Adipocyte (in vitro differentiated cells): ENCODE measurements at regions not wholly inside any gene's neighbourhood (a gene's known extent, or its start where the extent isn't known, plus 50 kb on each side); places are given as distances from the start of the nearest gene placed in this dataset.
A peak's percentile ranks its signal among the peaks of the same experiment; 100 is the strongest.

ENCODE experiments used
- DNase-seq: peaks from one replicate; pipeline ENCODE4 v3.0.0-alpha.2; 2015; ENCODE audit warnings: low read depth
- H3K27me3 ChIP-seq: replicated peaks from 2 replicates; pipeline ENCODE4 v1.7.0; 2013; ENCODE audit warnings: mild to moderate bottlenecking, low read length, moderate library complexity; ENCODE audit not compliant: control insufficient read depth, insufficient read depth
- H3K36me3 ChIP-seq: 2 replicates; pipeline ENCODE4 v1.7.0; 2013; ENCODE audit warnings: low read length, mild to moderate bottlenecking, moderate library complexity; ENCODE audit not compliant: control insufficient read depth, insufficient read depth, severe bottlenecking
- H3K4me1 ChIP-seq: 2 replicates; pipeline ENCODE4 v1.7.0; 2013; ENCODE audit warnings: mild to moderate bottlenecking, low read length, moderate library complexity; ENCODE audit not compliant: control insufficient read depth, insufficient read depth
- H3K4me3 ChIP-seq: 2 replicates; pipeline ENCODE4 v1.7.0; 2013; ENCODE audit warnings: mild to moderate bottlenecking, low read length, moderate library complexity
- H3K9ac ChIP-seq: 2 replicates; pipeline ENCODE4 v1.7.0; 2013; ENCODE audit warnings: mild to moderate bottlenecking, low read length, moderate library complexity
- H3K9me3 ChIP-seq: 2 replicates; pipeline ENCODE4 v1.7.0; 2013; ENCODE audit warnings: mild to moderate bottlenecking, low read length, moderate library complexity; ENCODE audit not compliant: control insufficient read depth

- Histone ChIP-seq H3K9ac (no peak overlapping the region), H3K4me3 (no peak overlapping the region), H3K4me1 (peaks cover 8% of the 10 kb centered on the region), H3K27me3 (no peaks in the 10 kb centered on the region), H3K36me3 (peaks cover 1% of the 10 kb centered on the region), H3K9me3 (no peaks in the 10 kb centered on the region)
- no peak for DNase-seq
These were observed 183.2 kb downstream of the CYB561 start for GRCh38 chr17:63262751-63263476.

- no peaks in the 10 kb centered on the region for H3K27me3 ChIP-seq
- no peak overlapping the region for H3K4me3 ChIP-seq
- H3K4me1 ChIP-seq: peaks cover 8% of the 10 kb centered on the region
- H3K36me3 ChIP-seq: peaks cover 11% of the 10 kb centered on the region
- H3K9ac ChIP-seq: no peak overlapping the region
- no peak for DNase-seq
- H3K9me3 ChIP-seq: no peaks in the 10 kb centered on the region
These were observed 180.6 kb downstream of the CYB561 start for GRCh38 chr17:63265526-63265925.

GRCh38 chr17:63267846-63268245 is 178.3 kb downstream of the CYB561 start:
- Histone ChIP-seq H3K4me3 (no peak overlapping the region), H3K9me3 (peaks cover 3% of the 10 kb centered on the region), H3K36me3 (peaks cover 11% of the 10 kb centered on the region), H3K4me1 (peaks cover 13% of the 10 kb centered on the region), H3K27me3 (no peaks in the 10 kb centered on the region), H3K9ac (no peak overlapping the region)
- peak; percentile 36 for DNase-seq

DNA sequence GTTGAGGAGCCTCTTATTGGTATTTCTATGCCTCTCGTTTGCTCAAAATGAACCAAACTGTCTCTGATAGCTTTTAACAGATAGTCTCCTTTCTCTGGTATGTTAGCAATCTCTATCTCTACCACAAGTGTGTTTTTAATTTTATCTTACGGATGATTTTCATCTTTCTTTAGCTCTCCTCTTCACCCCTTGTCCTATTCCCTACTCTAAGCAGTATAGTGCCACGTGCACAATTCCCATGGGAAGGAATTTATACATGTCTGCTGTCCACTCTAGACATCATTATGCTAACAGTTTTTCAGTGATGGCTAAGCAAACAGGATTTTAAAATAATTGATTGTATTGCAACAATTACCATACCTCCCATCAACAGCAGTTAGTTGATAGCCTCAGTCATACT is 177.3 kb downstream of the CYB561 start:
- Histone ChIP-seq H3K4me1 (peaks cover 19% of the 10 kb centered on the region), H3K9ac (no peak overlapping the region), H3K4me3 (no peak overlapping the region), H3K36me3 (peaks cover 11% of the 10 kb centered on the region), H3K9me3 (peaks cover 3% of the 10 kb centered on the region), H3K27me3 (no peaks in the 10 kb centered on the region)
- DNase-seq: no peak

DNA sequence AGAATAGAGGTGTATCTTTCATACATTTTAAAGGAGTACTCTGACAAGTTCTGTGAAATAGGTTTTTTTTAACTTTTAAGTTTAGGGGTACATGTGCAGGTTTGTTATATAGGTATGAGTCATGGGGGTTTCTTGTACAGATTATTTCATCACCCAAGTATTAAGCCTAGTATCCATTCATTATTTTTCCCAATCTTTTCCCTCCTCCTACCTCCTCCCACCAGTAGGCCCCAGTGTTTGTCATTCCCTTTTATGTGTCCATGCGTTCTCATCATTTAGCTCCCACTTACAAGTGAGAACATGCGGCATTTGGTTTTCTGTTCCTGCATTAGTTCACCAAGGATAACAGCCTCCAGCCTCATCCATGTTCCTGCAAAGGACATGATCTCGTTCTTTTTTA is 175.5 kb downstream of the CYB561 start:
- peaks cover 32% of the 10 kb centered on the region for H3K4me1 ChIP-seq
- H3K9me3 ChIP-seq: peaks cover 3% of the 10 kb centered on the region
- no peak overlapping the region for H3K4me3 ChIP-seq
- no peak overlapping the region for H3K9ac ChIP-seq
- DNase-seq: no peak
- H3K27me3 ChIP-seq: no peaks in the 10 kb centered on the region
- peaks cover 11% of the 10 kb centered on the region for H3K36me3 ChIP-seq

GRCh38 chr17:63274146-63274545 is 172.0 kb downstream of the CYB561 start:
- Histone ChIP-seq H3K4me1 (peaks cover 64% of the 10 kb centered on the region), H3K9me3 (peaks cover 3% of the 10 kb centered on the region), H3K36me3 (no peaks in the 10 kb centered on the region), H3K27me3 (no peaks in the 10 kb centered on the region), H3K9ac (peak overlapping the region; percentile 20), H3K4me3 (peak overlapping the region; percentile 47)
- DNase-seq: no peak

DNA sequence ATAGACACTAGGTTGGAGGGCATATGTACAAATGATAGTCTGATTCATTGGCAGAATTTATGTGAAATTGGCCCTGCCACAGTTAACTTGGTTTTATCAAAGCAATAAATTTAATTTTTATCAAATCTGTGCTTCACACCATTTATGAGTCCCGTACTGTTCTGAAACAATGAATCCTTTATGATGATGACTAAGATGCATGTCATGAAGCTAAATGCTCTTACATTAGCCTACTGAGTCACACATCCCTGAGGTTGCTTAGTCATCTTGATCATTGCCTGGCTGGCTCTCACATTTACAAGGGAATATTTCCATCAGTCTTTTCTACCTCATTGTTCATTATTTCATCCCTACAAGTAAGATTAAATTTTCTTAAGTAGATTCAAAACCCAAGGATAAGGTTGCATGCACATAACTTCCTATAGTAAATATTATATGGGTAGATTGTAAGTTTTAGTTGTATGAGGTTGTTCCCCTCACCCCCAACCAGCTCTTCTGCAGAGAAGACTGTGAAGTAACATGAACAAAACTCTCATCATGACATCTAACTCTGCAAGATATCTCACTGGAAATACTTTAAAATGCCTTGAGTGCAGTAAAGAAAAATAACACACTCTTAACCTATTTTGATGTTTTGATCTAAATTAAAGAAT is 170.7 kb downstream of the CYB561 start:
- H3K9me3 ChIP-seq: peaks cover 3% of the 10 kb centered on the region
- peak overlapping the region; percentile 47 for H3K4me3 ChIP-seq
- no peaks in the 10 kb centered on the region for H3K36me3 ChIP-seq
- peaks cover 76% of the 10 kb centered on the region for H3K4me1 ChIP-seq
- no peaks in the 10 kb centered on the region for H3K27me3 ChIP-seq
- peak overlapping the region; percentile 37 for H3K9ac ChIP-seq
- peak; percentile 82 for DNase-seq

GRCh38 chr17:63275971-63276745 is 169.9 kb downstream of the CYB561 start:
- H3K4me3 ChIP-seq: peak overlapping the region; percentile 7
- peak; percentile 20 for DNase-seq
- H3K9ac ChIP-seq: peak overlapping the region; percentile 37
- peaks cover 3% of the 10 kb centered on the region for H3K9me3 ChIP-seq
- H3K36me3 ChIP-seq: no peaks in the 10 kb centered on the region
- H3K4me1 ChIP-seq: peaks cover 77% of the 10 kb centered on the region
- H3K27me3 ChIP-seq: no peaks in the 10 kb centered on the region

GRCh38 chr17:63276821-63277220 is 169.3 kb downstream of the CYB561 start:
- H3K9me3 ChIP-seq: peaks cover 3% of the 10 kb centered on the region
- peak overlapping the region; percentile 37 for H3K9ac ChIP-seq
- no peaks in the 10 kb centered on the region for H3K36me3 ChIP-seq
- no peaks in the 10 kb centered on the region for H3K27me3 ChIP-seq
- DNase-seq: no peak
- H3K4me3 ChIP-seq: peak overlapping the region; percentile 7
- peaks cover 77% of the 10 kb centered on the region for H3K4me1 ChIP-seq

DNA sequence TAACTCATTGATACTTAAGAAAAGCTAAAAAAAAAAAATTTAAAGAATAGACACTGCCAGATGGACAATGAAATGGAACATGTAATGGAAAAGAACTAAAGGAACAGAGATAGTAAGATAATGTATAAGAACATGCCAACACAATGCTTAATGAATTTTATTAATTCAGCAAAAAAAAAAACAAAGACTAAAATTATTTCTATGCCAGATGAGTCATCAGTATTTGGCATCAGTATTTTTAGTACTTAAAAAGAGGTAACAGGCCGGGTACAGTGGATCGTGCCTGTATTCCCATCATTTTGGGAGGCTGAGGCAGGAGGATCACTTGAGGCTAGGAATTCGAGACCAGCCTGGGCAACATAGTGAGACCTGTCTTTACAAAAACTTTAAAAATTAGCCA is 168.5 kb downstream of the CYB561 start:
- H3K36me3 ChIP-seq: no peaks in the 10 kb centered on the region
- no peaks in the 10 kb centered on the region for H3K27me3 ChIP-seq
- H3K4me3 ChIP-seq: no peak overlapping the region
- peaks cover 77% of the 10 kb centered on the region for H3K4me1 ChIP-seq
- no peaks in the 10 kb centered on the region for H3K9me3 ChIP-seq
- DNase-seq: no peak
- peak overlapping the region; percentile 22 for H3K9ac ChIP-seq

DNA sequence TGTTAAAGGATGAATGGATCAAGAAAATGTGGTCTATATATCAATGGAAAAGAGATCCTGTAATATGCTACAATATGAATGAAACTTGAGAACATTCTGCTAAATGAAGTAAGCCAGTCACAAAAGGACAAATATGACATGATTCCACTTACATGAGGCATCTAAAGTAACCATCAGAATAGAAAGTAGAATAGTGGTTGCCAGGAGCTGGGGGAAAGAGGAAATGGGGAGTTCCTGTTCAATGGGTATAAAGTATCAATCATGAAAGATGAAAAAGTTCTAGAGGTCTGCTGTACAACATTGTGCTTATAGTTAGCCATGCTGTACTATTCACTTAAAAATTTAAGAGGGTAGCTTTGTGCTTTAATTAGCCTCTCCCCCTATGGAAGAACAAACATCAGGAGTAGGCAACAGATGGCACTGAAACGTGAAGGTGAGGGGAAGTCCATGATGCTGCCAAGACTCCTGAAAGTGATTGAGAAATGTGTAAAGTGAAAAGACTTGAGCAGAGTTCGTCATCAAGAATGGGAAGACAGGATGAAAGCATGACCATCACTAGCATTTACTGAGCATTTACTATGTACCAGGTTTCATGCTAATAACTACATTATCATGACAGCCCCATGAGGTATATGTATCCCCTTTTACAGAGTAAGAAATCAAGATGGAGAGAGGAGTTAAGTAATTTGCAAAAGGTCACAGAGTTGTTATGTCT is 167.2 kb downstream of the CYB561 start:
- DNase-seq: no peak
- Histone ChIP-seq H3K9me3 (peaks cover 7% of the 10 kb centered on the region), H3K4me1 (peaks cover 70% of the 10 kb centered on the region), H3K9ac (no peak overlapping the region), H3K36me3 (no peaks in the 10 kb centered on the region), H3K27me3 (no peaks in the 10 kb centered on the region), H3K4me3 (no peak overlapping the region)
